ENCODE measurements at regions not wholly inside any gene's neighbourhood (a gene's known extent, or its start where the extent isn't known, plus 50 kb on each side); places are given as distances from the start of the nearest gene placed in this dataset.
"Not testable (repeated sequence)": the region's sequence is repeated elsewhere in the genome, so short reads cannot be mapped to it uniquely, and the experiment has no call there.

GRCh38 chr2:17193433-17193890 is 324.8 kb downstream of the RAD51AP2 start:
- not testable (repeated sequence) for H2BK5ac ChIP-seq (ENCODE audit: low read depth, low read length, poor library complexity, severe bottlenecking)

GRCh38 chr2:17191223-17191622 is 327.0 kb downstream of the RAD51AP2 start:
- Histone ChIP-seq H4K91ac (ENCODE audit: low read length) (no peak overlapping the region), H3K23ac (ENCODE audit: low read length in 2 of 2) (no peak overlapping the region), H3K27ac (ENCODE audit: low read length, poor library complexity, severe bottlenecking) (no peak overlapping the region), H3K4ac (ENCODE audit: low read depth in 1 of 2, low read length in 2 of 2) (no peak overlapping the region), H3K9ac (ENCODE audit: low read length) (no peak overlapping the region), H3K4me2 (ENCODE audit: low read length, poor library complexity, severe bottlenecking) (no peak overlapping the region), H3K27me3 (ENCODE audit: control insufficient read depth in 1 of 2, insufficient read depth in 1 of 2, low read length in 2 of 2) (no peaks in the 10 kb centered on the region), H2AFZ (ENCODE audit: low read depth, low read length) (no peak overlapping the region), H3K18ac (ENCODE audit: low read depth in 1 of 2, low read length in 2 of 2) (no peak overlapping the region), H2AK5ac (ENCODE audit: low read length, severe bottlenecking) (no peak overlapping the region), H3K79me1 (replicated peaks; ENCODE audit: low read length, poor library complexity, severe bottlenecking) (no peaks in the 10 kb centered on the region), H2BK5ac (ENCODE audit: low read depth, low read length, poor library complexity, severe bottlenecking) (no peak overlapping the region), H3K36me3 (ENCODE audit: control insufficient read depth in 1 of 2, insufficient read depth in 2 of 2, low read depth in 1 of 2, low read length in 2 of 2) (no peaks in the 10 kb centered on the region), H2BK12ac (ENCODE audit: low read length in 2 of 2) (no peak overlapping the region), H4K8ac (ENCODE audit: low read length) (no peak overlapping the region), H3K9me3 (ENCODE audit: control insufficient read depth, low read length) (no peaks in the 10 kb centered on the region), H3K14ac (ENCODE audit: low read length in 2 of 2) (no peak overlapping the region), H3K4me3 (ENCODE audit: insufficient read depth in 1 of 2, low read depth in 1 of 2, low read length in 2 of 2) (no peak overlapping the region), H2BK120ac (ENCODE audit: low read depth, low read length) (no peak overlapping the region), H3K4me1 (ENCODE audit: control insufficient read depth, insufficient read depth, low read depth, low read length) (no peaks in the 10 kb centered on the region), H2BK15ac (ENCODE audit: low read depth, poor library complexity, severe bottlenecking) (no peak overlapping the region)
- WGBS = 80% methylated on average over 4 of the region's 4 CpGs
- DNase-seq = no peak

More at GRCh38 chr2:17193433-17193890, 324.8 kb downstream of the RAD51AP2 start:
- H3K27ac ChIP-seq (ENCODE audit: low read length, poor library complexity, severe bottlenecking); H2AFZ ChIP-seq (ENCODE audit: low read depth, low read length); H4K8ac ChIP-seq (ENCODE audit: low read length); H3K27me3 ChIP-seq (ENCODE audit: control insufficient read depth in 1 of 2, insufficient read depth in 1 of 2, low read length in 2 of 2); H3K4ac ChIP-seq (ENCODE audit: low read depth in 1 of 2, low read length in 2 of 2); H3K9me3 ChIP-seq (ENCODE audit: control insufficient read depth, low read length); H3K14ac ChIP-seq (ENCODE audit: low read length in 2 of 2); H3K4me2 ChIP-seq (ENCODE audit: low read length, poor library complexity, severe bottlenecking); H2BK12ac ChIP-seq (ENCODE audit: low read length in 2 of 2); H2BK15ac ChIP-seq (ENCODE audit: low read depth, poor library complexity, severe bottlenecking); H2AK5ac ChIP-seq (ENCODE audit: low read length, severe bottlenecking); H3K9ac ChIP-seq (ENCODE audit: low read length); DNase-seq; H3K4me1 ChIP-seq (ENCODE audit: control insufficient read depth, insufficient read depth, low read depth, low read length); H4K91ac ChIP-seq (ENCODE audit: low read length); H3K36me3 ChIP-seq (ENCODE audit: control insufficient read depth in 1 of 2, insufficient read depth in 2 of 2, low read depth in 1 of 2, low read length in 2 of 2); H3K18ac ChIP-seq (ENCODE audit: low read depth in 1 of 2, low read length in 2 of 2); H3K4me3 ChIP-seq (ENCODE audit: insufficient read depth in 1 of 2, low read depth in 1 of 2, low read length in 2 of 2); H2BK120ac ChIP-seq (ENCODE audit: low read depth, low read length); H3K23ac ChIP-seq (ENCODE audit: low read length in 2 of 2); H3K79me1 ChIP-seq (replicated peaks; ENCODE audit: low read length, poor library complexity, severe bottlenecking): not testable (repeated sequence)
- 95% methylated on average over 31 of the region's 32 CpGs for whole genome bisulfite sequencing

- Histone ChIP-seq H3K23ac (ENCODE audit: low read length in 2 of 2) (no peak overlapping the region), H3K18ac (ENCODE audit: low read depth in 1 of 2, low read length in 2 of 2) (no peak overlapping the region), H3K27me3 (ENCODE audit: control insufficient read depth in 1 of 2, insufficient read depth in 1 of 2, low read length in 2 of 2) (no peaks in the 10 kb centered on the region), H2BK15ac (ENCODE audit: low read depth, poor library complexity, severe bottlenecking) (no peak overlapping the region), H2BK120ac (ENCODE audit: low read depth, low read length) (no peak overlapping the region), H3K4ac (ENCODE audit: low read depth in 1 of 2, low read length in 2 of 2) (no peak overlapping the region), H3K9me3 (ENCODE audit: control insufficient read depth, low read length) (no peaks in the 10 kb centered on the region), H2AK5ac (ENCODE audit: low read length, severe bottlenecking) (no peak overlapping the region), H3K36me3 (ENCODE audit: control insufficient read depth in 1 of 2, insufficient read depth in 2 of 2, low read depth in 1 of 2, low read length in 2 of 2) (no peaks in the 10 kb centered on the region), H2BK12ac (ENCODE audit: low read length in 2 of 2) (no peak overlapping the region), H3K4me3 (ENCODE audit: insufficient read depth in 1 of 2, low read depth in 1 of 2, low read length in 2 of 2) (no peak overlapping the region), H3K4me1 (ENCODE audit: control insufficient read depth, insufficient read depth, low read depth, low read length) (no peaks in the 10 kb centered on the region), H3K14ac (ENCODE audit: low read length in 2 of 2) (no peak overlapping the region), H2AFZ (ENCODE audit: low read depth, low read length) (no peak overlapping the region), H3K27ac (ENCODE audit: low read length, poor library complexity, severe bottlenecking) (no peak overlapping the region), H2BK5ac (ENCODE audit: low read depth, low read length, poor library complexity, severe bottlenecking) (no peak overlapping the region), H3K9ac (ENCODE audit: low read length) (no peak overlapping the region), H3K4me2 (ENCODE audit: low read length, poor library complexity, severe bottlenecking) (no peak overlapping the region), H3K79me1 (replicated peaks; ENCODE audit: low read length, poor library complexity, severe bottlenecking) (no peaks in the 10 kb centered on the region), H4K8ac (ENCODE audit: low read length) (no peak overlapping the region), H4K91ac (ENCODE audit: low read length) (no peak overlapping the region)
- peak; percentile 28 for DNase-seq
- WGBS = 95% methylated on average over 4 of the region's 4 CpGs
Observed at GRCh38 chr2:17190527-17190926, 327.7 kb downstream of the RAD51AP2 start.

GRCh38 chr2:17188721-17189120 is 329.5 kb downstream of the RAD51AP2 start:
- H3K27me3 ChIP-seq (ENCODE audit: control insufficient read depth in 1 of 2, insufficient read depth in 1 of 2, low read length in 2 of 2) = no peaks in the 10 kb centered on the region
- H3K14ac ChIP-seq (ENCODE audit: low read length in 2 of 2) = no peak overlapping the region
- H3K18ac ChIP-seq (ENCODE audit: low read depth in 1 of 2, low read length in 2 of 2) = no peak overlapping the region
- no peak overlapping the region for H3K27ac ChIP-seq (ENCODE audit: low read length, poor library complexity, severe bottlenecking)
- H3K9ac ChIP-seq (ENCODE audit: low read length) = no peak overlapping the region
- H3K79me1 ChIP-seq (replicated peaks; ENCODE audit: low read length, poor library complexity, severe bottlenecking) = no peaks in the 10 kb centered on the region
- H2AFZ ChIP-seq (ENCODE audit: low read depth, low read length) = no peak overlapping the region
- H3K4ac ChIP-seq (ENCODE audit: low read depth in 1 of 2, low read length in 2 of 2) = no peak overlapping the region
- no peak overlapping the region for H4K8ac ChIP-seq (ENCODE audit: low read length)
- no peak overlapping the region for H2BK15ac ChIP-seq (ENCODE audit: low read depth, poor library complexity, severe bottlenecking)
- no peak overlapping the region for H2BK120ac ChIP-seq (ENCODE audit: low read depth, low read length)
- no peak overlapping the region for H2BK5ac ChIP-seq (ENCODE audit: low read depth, low read length, poor library complexity, severe bottlenecking)
- no peaks in the 10 kb centered on the region for H3K9me3 ChIP-seq (ENCODE audit: control insufficient read depth, low read length)
- no peak overlapping the region for H3K4me3 ChIP-seq (ENCODE audit: insufficient read depth in 1 of 2, low read depth in 1 of 2, low read length in 2 of 2)
- no peak overlapping the region for H2BK12ac ChIP-seq (ENCODE audit: low read length in 2 of 2)
- H3K4me1 ChIP-seq (ENCODE audit: control insufficient read depth, insufficient read depth, low read depth, low read length) = no peaks in the 10 kb centered on the region
- H3K36me3 ChIP-seq (ENCODE audit: control insufficient read depth in 1 of 2, insufficient read depth in 2 of 2, low read depth in 1 of 2, low read length in 2 of 2) = no peaks in the 10 kb centered on the region
- no peak overlapping the region for H3K4me2 ChIP-seq (ENCODE audit: low read length, poor library complexity, severe bottlenecking)
- no peak overlapping the region for H4K91ac ChIP-seq (ENCODE audit: low read length)
- DNase-seq = no peak
- 75% methylated on average over 1 of the region's 1 CpG for WGBS
- H2AK5ac ChIP-seq (ENCODE audit: low read length, severe bottlenecking) = no peak overlapping the region
- no peak overlapping the region for H3K23ac ChIP-seq (ENCODE audit: low read length in 2 of 2)

All from mesenchymal stem cell (in vitro differentiated cells and primary cell).